MCF 10A (cell line): ENCODE measurements at regions not wholly inside any gene's neighbourhood (a gene's known extent, or its start where the extent isn't known, plus 50 kb on each side); places are given as distances from the start of the nearest gene placed in this dataset.

Experiments
- BruUV-seq: library from RNA; stranded (reverse); fragments of 400-500 nt; replicated peaks from 2 replicates; lab custom pipeline; 2021; lab: Mats Ljungman, UMichigan
- CTCF ChIA-PET: fragments of 300-600 bp; sonication (Branson Sonifier 250); formaldehyde crosslinking; extraction: SDS; loops from one replicate; lab custom pipeline; 2021; ENCODE audit warnings: antibody characterized with exemption, inconsistent platforms; lab: Yijun Ruan, JAX
- POLR2A ChIA-PET: fragments of 300-600, 350-650 bp; sonication (Branson Sonifier 250); formaldehyde crosslinking; extraction: SDS; loops from one replicate; lab custom pipeline; 2020; ENCODE audit warnings: antibody characterized with exemption, inconsistent platforms; lab: Yijun Ruan, JAX
- DNase-seq: peaks from one replicate; pipeline ENCODE4 v3.0.0-alpha.2; 2018; ENCODE audit not compliant: unreplicated experiment
- H3K27ac Mint-ChIP-seq: one replicate; pipeline ENCODE4 v1.8.0; 2022; ENCODE audit warnings: mild to moderate bottlenecking, low read depth, mixed read lengths; ENCODE audit not compliant: unreplicated experiment
- H3K27me3 Mint-ChIP-seq: one replicate; pipeline ENCODE4 v1.8.0; 2022; ENCODE audit warnings: mixed read lengths; ENCODE audit not compliant: insufficient read depth, unreplicated experiment
- H3K36me3 Mint-ChIP-seq: one replicate; pipeline ENCODE4 v1.8.0; 2022; ENCODE audit warnings: mild to moderate bottlenecking, moderate library complexity, mixed read lengths; ENCODE audit not compliant: insufficient read depth, unreplicated experiment
- H3K4me1 Mint-ChIP-seq: one replicate; pipeline ENCODE4 v1.8.0; 2022; ENCODE audit warnings: mixed read lengths; ENCODE audit not compliant: insufficient read depth, unreplicated experiment
- H3K4me3 Mint-ChIP-seq: one replicate; pipeline ENCODE4 v1.8.0; 2022; ENCODE audit warnings: mild to moderate bottlenecking, moderate library complexity, mixed read lengths; ENCODE audit not compliant: unreplicated experiment
- H3K9me3 Mint-ChIP-seq: one replicate; pipeline ENCODE4 v1.8.0; 2022; ENCODE audit warnings: mixed read lengths; ENCODE audit not compliant: unreplicated experiment
- CTCF ChIP-seq: fragments of 200-600 bp; IDR thresholded peaks from one replicate; pipeline ENCODE4 v1.8.0; 2022; ENCODE audit warnings: antibody characterized with exemption, mild to moderate bottlenecking; ENCODE audit not compliant: unreplicated experiment
- intact Hi-C: fragments of 100-400 bp; cut with micrococcal nuclease; formaldehyde crosslinking; loops from 2 replicates; pipeline ENCODE4 v1.14.1; 2022

GRCh38 chrX:149213264-149213663 lies 291.8 kb downstream of the IDS start:
- no peaks in the 10 kb centered on the region for H3K27me3 Mint-ChIP-seq
- POLR2A ChIA-PET = no interaction called here
- no peak overlapping the region for H3K27ac Mint-ChIP-seq
- intact Hi-C loops = no loop called here
- H3K4me1 Mint-ChIP-seq = no peaks in the 10 kb centered on the region
- no peak for DNase-seq
- peaks cover 9% of the 10 kb centered on the region for H3K9me3 Mint-ChIP-seq
- H3K4me3 Mint-ChIP-seq = no peak overlapping the region
- H3K36me3 Mint-ChIP-seq = no peaks in the 10 kb centered on the region
- no TSS peak for BruUV-seq
- TF ChIP-seq CTCF = no peak
- CTCF ChIA-PET = no interaction called here

- Mint-ChIP-seq H3K4me3 (no peak overlapping the region), H3K4me1 (no peaks in the 10 kb centered on the region), H3K36me3 (no peaks in the 10 kb centered on the region), H3K27ac (no peak overlapping the region), H3K27me3 (no peaks in the 10 kb centered on the region), H3K9me3 (peaks cover 12% of the 10 kb centered on the region)
- DNase-seq = no peak
- intact Hi-C loops = no loop called here
- CTCF ChIA-PET = interaction anchor here (0.6 kb wide), 1 partner anchor 86 kb away, joined by 3 read pairs; no protein-coding TSS in a partner anchor
- POLR2A ChIA-PET = no interaction called here
- TF ChIP-seq CTCF = no peak
- no TSS peak for BruUV-seq
Measured at GRCh38 chrX:149208307-149208706, 296.8 kb downstream of the IDS start.

- no peak overlapping the region for H3K4me3 Mint-ChIP-seq
- no peaks in the 10 kb centered on the region for H3K36me3 Mint-ChIP-seq
- DNase-seq = no peak
- POLR2A ChIA-PET = no interaction called here
- H3K4me1 Mint-ChIP-seq = no peaks in the 10 kb centered on the region
- H3K27me3 Mint-ChIP-seq = no peaks in the 10 kb centered on the region
- no peak overlapping the region for H3K27ac Mint-ChIP-seq
- TF ChIP-seq CTCF = no peak
- H3K9me3 Mint-ChIP-seq = peaks cover 12% of the 10 kb centered on the region
- CTCF ChIA-PET = interaction anchor here (0.6 kb wide), 1 partner anchor 87 kb away, joined by 3 read pairs; no protein-coding TSS in a partner anchor
- intact Hi-C loops = no loop called here
- no TSS peak for BruUV-seq
Measured at GRCh38 chrX:149207518-149207917, 297.6 kb downstream of the IDS start.

- intact Hi-C loops = no loop called here
- Mint-ChIP-seq H3K36me3 (no peaks in the 10 kb centered on the region), H3K4me3 (no peak overlapping the region), H3K27me3 (no peaks in the 10 kb centered on the region), H3K9me3 (peaks cover 12% of the 10 kb centered on the region), H3K4me1 (no peaks in the 10 kb centered on the region), H3K27ac (no peak overlapping the region)
- no peak for DNase-seq
- CTCF ChIA-PET = no interaction called here
- no peak for TF ChIP-seq CTCF
- BruUV-seq = no TSS peak
- POLR2A ChIA-PET = no interaction called here
Measured at GRCh38 chrX:149205937-149206336, 299.2 kb downstream of the IDS start.
